DND-41 (cell line): ENCODE measurements at regions not wholly inside any gene's neighbourhood (a gene's known extent, or its start where the extent isn't known, plus 50 kb on each side); places are given as distances from the start of the nearest gene placed in this dataset.

ENCODE experiments used
- ATAC-seq: fragments of 200-7000 bp; cut with Tn5 transposase; 3 replicates; pipeline ENCODE4 v1.9.1; 2021; ENCODE audit warnings: low read depth; ENCODE audit not compliant: insufficient read depth
- DNase-seq: peaks from one replicate; pipeline ENCODE4 v3.0.0-alpha.2; 2020
- H2AFZ ChIP-seq: 2 replicates; pipeline ENCODE4 v1.6.0; 2012; ENCODE audit warnings: low read depth, low read length
- H3K27ac ChIP-seq: 2 replicates; pipeline ENCODE4 v1.5.1; 2012; ENCODE audit warnings: low read length, inconsistent platforms
- H3K27me3 ChIP-seq: fragments of 200-600 bp; sonication (generic); 2 replicates; pipeline ENCODE4 v1.6.0; 2012; ENCODE audit warnings: low read length, mild to moderate bottlenecking, inconsistent platforms; ENCODE audit not compliant: insufficient read depth, poor library complexity
- H3K36me3 ChIP-seq: 2 replicates; pipeline ENCODE4 v1.5.1; 2012; ENCODE audit warnings: low read length, inconsistent platforms; ENCODE audit not compliant: insufficient read depth
- H3K4me1 ChIP-seq: 2 replicates; pipeline ENCODE4 v1.5.1; 2012; ENCODE audit warnings: mild to moderate bottlenecking, low read length; ENCODE audit not compliant: insufficient read depth
- H3K4me2 ChIP-seq: 2 replicates; pipeline ENCODE4 v1.6.0; 2012; ENCODE audit warnings: mild to moderate bottlenecking, moderate library complexity, low read length, inconsistent platforms; ENCODE audit not compliant: insufficient read depth
- H3K4me3 ChIP-seq, 2 experiments: fragments of 200-600 bp in 1 of 2; shearing (Covaris generic) in 1 of 2; 2 replicates each; pipeline ENCODE4 v1.5.1; 2012 to 2016; ENCODE audit warnings: inconsistent platforms in 2 of 2, low read length in 2 of 2, mild to moderate bottlenecking in 2 of 2, low read depth in 1 of 2, moderate library complexity in 1 of 2
- H3K79me2 ChIP-seq: 2 replicates; pipeline ENCODE4 v1.6.0; 2012; ENCODE audit warnings: low read length, inconsistent platforms; ENCODE audit not compliant: insufficient read depth
- H3K9ac ChIP-seq: 2 replicates; pipeline ENCODE4 v1.6.0; 2012; ENCODE audit warnings: low read depth, mild to moderate bottlenecking, inconsistent platforms, low read length, moderate library complexity
- H3K9me3 ChIP-seq: 2 replicates; pipeline ENCODE4 v1.5.1; 2012; ENCODE audit warnings: low read length, moderate library complexity, mild to moderate bottlenecking, inconsistent platforms; ENCODE audit not compliant: insufficient read depth, severe bottlenecking
- H4K20me1 ChIP-seq: 2 replicates; pipeline ENCODE4 v1.6.0; 2012; ENCODE audit warnings: low read length; ENCODE audit not compliant: insufficient read depth
- CTCF ChIP-seq: IDR thresholded peaks from 2 replicates; pipeline ENCODE4 v1.5.1; 2012; ENCODE audit warnings: borderline replicate concordance, low read length, moderate library complexity, mild to moderate bottlenecking; ENCODE audit not compliant: poor library complexity, severe bottlenecking; ENCODE audit errors: extremely low read depth
- EZH2 ChIP-seq: IDR thresholded peaks from 3 replicates; pipeline ENCODE4 v1.6.1; 2012; ENCODE audit warnings: borderline replicate concordance, low read depth, mild to moderate bottlenecking, moderate library complexity, low read length, inconsistent platforms; ENCODE audit not compliant: severe bottlenecking

GRCh38 chr10:59102394-59102793 lies 74.0 kb upstream of the PHYHIPL start:
- H3K4me2 ChIP-seq, result no peak overlapping the region
- TF ChIP-seq CTCF (no peak), EZH2 (no peak)
- no peak overlapping the region for H3K4me3 ChIP-seq
- no peaks in the 10 kb centered on the region for H3K79me2 ChIP-seq
- H4K20me1 ChIP-seq, result no peaks in the 10 kb centered on the region
- no peak overlapping the region for H2AFZ ChIP-seq
- no peaks in the 10 kb centered on the region for H3K27me3 ChIP-seq
- no peaks in the 10 kb centered on the region for H3K4me1 ChIP-seq
- H3K9ac ChIP-seq, result no peak overlapping the region
- no peak for ATAC-seq
- H3K36me3 ChIP-seq, result no peaks in the 10 kb centered on the region
- DNase-seq, result no peak
- H3K27ac ChIP-seq, result no peak overlapping the region
- H3K9me3 ChIP-seq, result no peaks in the 10 kb centered on the region

GRCh38 chr10:59104186-59104585 lies 72.3 kb upstream of the PHYHIPL start:
- no peak for TF ChIP-seq EZH2
- Histone ChIP-seq H3K36me3 (no peaks in the 10 kb centered on the region), H3K27me3 (no peaks in the 10 kb centered on the region), H3K4me2 (no peak overlapping the region), H3K4me1 (no peaks in the 10 kb centered on the region), H3K27ac (no peak overlapping the region), H3K9me3 (no peaks in the 10 kb centered on the region), H4K20me1 (no peaks in the 10 kb centered on the region), H3K4me3 (no peak overlapping the region), H3K9ac (no peak overlapping the region), H3K79me2 (no peaks in the 10 kb centered on the region), H2AFZ (no peak overlapping the region)
- DNase-seq (no peak), ATAC-seq (no peak)

- Histone ChIP-seq H3K79me2 (no peaks in the 10 kb centered on the region), H4K20me1 (no peaks in the 10 kb centered on the region), H3K27me3 (no peaks in the 10 kb centered on the region), H3K4me2 (no peak overlapping the region), H3K27ac (no peak overlapping the region), H3K36me3 (no peaks in the 10 kb centered on the region), H3K9me3 (no peaks in the 10 kb centered on the region), H3K9ac (no peak overlapping the region), H2AFZ (no peak overlapping the region), H3K4me3 (no peak overlapping the region), H3K4me1 (no peaks in the 10 kb centered on the region)
- no peak for TF ChIP-seq CTCF
- no peak for TF ChIP-seq EZH2
- DNase-seq (no peak), ATAC-seq (no peak)
Observed at GRCh38 chr10:59106441-59106840, 70.0 kb upstream of the PHYHIPL start.

GRCh38 chr10:59107147-59107546 lies 69.3 kb upstream of the PHYHIPL start:
- ATAC-seq (no peak), DNase-seq (no peak)
- Histone ChIP-seq H3K36me3 (no peaks in the 10 kb centered on the region), H3K4me3 (no peak overlapping the region), H3K27ac (no peak overlapping the region), H3K9ac (no peak overlapping the region), H3K27me3 (no peaks in the 10 kb centered on the region), H3K9me3 (no peaks in the 10 kb centered on the region), H4K20me1 (no peaks in the 10 kb centered on the region), H3K4me2 (no peak overlapping the region), H3K79me2 (no peaks in the 10 kb centered on the region), H2AFZ (no peak overlapping the region), H3K4me1 (no peaks in the 10 kb centered on the region)
- TF ChIP-seq EZH2 (no peak), CTCF (no peak)
